ENCODE measurements at regions not wholly inside any gene's neighbourhood (a gene's known extent, or its start where the extent isn't known, plus 50 kb on each side); places are given as distances from the start of the nearest gene placed in this dataset.

- Histone ChIP-seq H3K27ac (ENCODE audit: low read length) (no peak overlapping the region), H3K9me3 (ENCODE audit: control insufficient read depth in 1 of 2, low read length in 2 of 2) (peaks cover 0 to 3% of the 10 kb centered on the region in 2 donors), H3K27me3 (ENCODE audit: low read depth, low read length) (no peaks in the 10 kb centered on the region), H3K36me3 (ENCODE audit: control insufficient read depth in 1 of 2, insufficient read depth in 2 of 2, low read length in 2 of 2) (no peaks in the 10 kb centered on the region), H3K4me1 (ENCODE audit: control insufficient read depth in 1 of 2, insufficient read depth in 2 of 2, low read length in 2 of 2) (no peaks in the 10 kb centered on the region), H3K4me3 (ENCODE audit: low read depth in 1 of 2, low read length in 2 of 2) (no peak overlapping the region)
Observed at GRCh38 chr7:145339319-145339718, 503.5 kb upstream of the TPK1 start.

- H3K4me3 ChIP-seq (ENCODE audit: low read depth in 1 of 2, low read length in 2 of 2): no peak overlapping the region
- H3K4me1 ChIP-seq (ENCODE audit: control insufficient read depth in 1 of 2, insufficient read depth in 2 of 2, low read length in 2 of 2): no peaks in the 10 kb centered on the region
- H3K27me3 ChIP-seq (ENCODE audit: low read depth, low read length): no peaks in the 10 kb centered on the region
- no peak overlapping the region for H3K27ac ChIP-seq (ENCODE audit: low read length)
- H3K9me3 ChIP-seq (ENCODE audit: control insufficient read depth in 1 of 2, low read length in 2 of 2): peaks cover 0 to 3% of the 10 kb centered on the region in 2 donors
- H3K36me3 ChIP-seq (ENCODE audit: control insufficient read depth in 1 of 2, insufficient read depth in 2 of 2, low read length in 2 of 2): no peaks in the 10 kb centered on the region
Observed at GRCh38 chr7:145331522-145331921, 495.7 kb upstream of the TPK1 start.

- Histone ChIP-seq H3K4me1 (ENCODE audit: control insufficient read depth in 1 of 2, insufficient read depth in 2 of 2, low read length in 2 of 2) (no peaks in the 10 kb centered on the region), H3K27ac (ENCODE audit: low read length) (no peak overlapping the region), H3K9me3 (ENCODE audit: control insufficient read depth in 1 of 2, low read length in 2 of 2) (peaks cover 0 to 3% of the 10 kb centered on the region in 2 donors), H3K4me3 (ENCODE audit: low read depth in 1 of 2, low read length in 2 of 2) (no peak overlapping the region), H3K27me3 (ENCODE audit: low read depth, low read length) (no peaks in the 10 kb centered on the region), H3K36me3 (ENCODE audit: control insufficient read depth in 1 of 2, insufficient read depth in 2 of 2, low read length in 2 of 2) (no peaks in the 10 kb centered on the region)
Observed at GRCh38 chr7:145331076-145331475, 495.2 kb upstream of the TPK1 start.

GRCh38 chr7:145327646-145328045 is 491.8 kb upstream of the TPK1 start:
- H3K27ac ChIP-seq (ENCODE audit: low read length): no peak overlapping the region
- H3K36me3 ChIP-seq (ENCODE audit: control insufficient read depth in 1 of 2, insufficient read depth in 2 of 2, low read length in 2 of 2): no peaks in the 10 kb centered on the region
- no peaks in the 10 kb centered on the region for H3K4me1 ChIP-seq (ENCODE audit: control insufficient read depth in 1 of 2, insufficient read depth in 2 of 2, low read length in 2 of 2)
- no peak overlapping the region for H3K4me3 ChIP-seq (ENCODE audit: low read depth in 1 of 2, low read length in 2 of 2)
- no peaks in the 10 kb centered on the region for H3K27me3 ChIP-seq (ENCODE audit: low read depth, low read length)
- no peaks in the 10 kb centered on the region for H3K9me3 ChIP-seq (ENCODE audit: control insufficient read depth in 1 of 2, low read length in 2 of 2)

GRCh38 chr7:145324081-145324480 is 488.2 kb upstream of the TPK1 start:
- no peaks in the 10 kb centered on the region for H3K36me3 ChIP-seq (ENCODE audit: control insufficient read depth in 1 of 2, insufficient read depth in 2 of 2, low read length in 2 of 2)
- H3K4me3 ChIP-seq (ENCODE audit: low read depth in 1 of 2, low read length in 2 of 2): no peak overlapping the region
- no peaks in the 10 kb centered on the region for H3K4me1 ChIP-seq (ENCODE audit: control insufficient read depth in 1 of 2, insufficient read depth in 2 of 2, low read length in 2 of 2)
- H3K9me3 ChIP-seq (ENCODE audit: control insufficient read depth in 1 of 2, low read length in 2 of 2): no peaks in the 10 kb centered on the region
- no peaks in the 10 kb centered on the region for H3K27me3 ChIP-seq (ENCODE audit: low read depth, low read length)
- no peak overlapping the region for H3K27ac ChIP-seq (ENCODE audit: low read length)

- no peak overlapping the region for H3K4me3 ChIP-seq (ENCODE audit: low read depth in 1 of 2, low read length in 2 of 2)
- no peaks in the 10 kb centered on the region for H3K9me3 ChIP-seq (ENCODE audit: control insufficient read depth in 1 of 2, low read length in 2 of 2)
- no peaks in the 10 kb centered on the region for H3K4me1 ChIP-seq (ENCODE audit: control insufficient read depth in 1 of 2, insufficient read depth in 2 of 2, low read length in 2 of 2)
- H3K27me3 ChIP-seq (ENCODE audit: low read depth, low read length): no peaks in the 10 kb centered on the region
- H3K27ac ChIP-seq (ENCODE audit: low read length): no peak overlapping the region
- no peaks in the 10 kb centered on the region for H3K36me3 ChIP-seq (ENCODE audit: control insufficient read depth in 1 of 2, insufficient read depth in 2 of 2, low read length in 2 of 2)
Observed at GRCh38 chr7:145313551-145313950, 477.7 kb upstream of the TPK1 start.

- Histone ChIP-seq H3K9me3 (ENCODE audit: control insufficient read depth in 1 of 2, low read length in 2 of 2) (no peaks in the 10 kb centered on the region), H3K27ac (ENCODE audit: low read length) (no peak overlapping the region), H3K4me3 (ENCODE audit: low read depth in 1 of 2, low read length in 2 of 2) (no peak overlapping the region), H3K4me1 (ENCODE audit: control insufficient read depth in 1 of 2, insufficient read depth in 2 of 2, low read length in 2 of 2) (no peaks in the 10 kb centered on the region), H3K27me3 (ENCODE audit: low read depth, low read length) (no peaks in the 10 kb centered on the region), H3K36me3 (ENCODE audit: control insufficient read depth in 1 of 2, insufficient read depth in 2 of 2, low read length in 2 of 2) (no peaks in the 10 kb centered on the region)
Observed at GRCh38 chr7:145293754-145294153, 457.9 kb upstream of the TPK1 start.

GRCh38 chr7:145293228-145293701 is 457.4 kb upstream of the TPK1 start:
- Histone ChIP-seq H3K36me3 (ENCODE audit: control insufficient read depth in 1 of 2, insufficient read depth in 2 of 2, low read length in 2 of 2) (no peaks in the 10 kb centered on the region), H3K4me3 (ENCODE audit: low read depth in 1 of 2, low read length in 2 of 2) (no peak overlapping the region), H3K27ac (ENCODE audit: low read length) (no peak overlapping the region), H3K9me3 (ENCODE audit: control insufficient read depth in 1 of 2, low read length in 2 of 2) (no peaks in the 10 kb centered on the region), H3K27me3 (ENCODE audit: low read depth, low read length) (no peaks in the 10 kb centered on the region), H3K4me1 (ENCODE audit: control insufficient read depth in 1 of 2, insufficient read depth in 2 of 2, low read length in 2 of 2) (no peaks in the 10 kb centered on the region)

GRCh38 chr7:145289384-145289783 is 453.5 kb upstream of the TPK1 start:
- Histone ChIP-seq H3K9me3 (ENCODE audit: control insufficient read depth in 1 of 2, low read length in 2 of 2) (peaks cover 0 to 3% of the 10 kb centered on the region in 2 donors), H3K27ac (ENCODE audit: low read length) (no peak overlapping the region), H3K36me3 (ENCODE audit: control insufficient read depth in 1 of 2, insufficient read depth in 2 of 2, low read length in 2 of 2) (no peaks in the 10 kb centered on the region), H3K27me3 (ENCODE audit: low read depth, low read length) (no peaks in the 10 kb centered on the region), H3K4me1 (ENCODE audit: control insufficient read depth in 1 of 2, insufficient read depth in 2 of 2, low read length in 2 of 2) (no peaks in the 10 kb centered on the region), H3K4me3 (ENCODE audit: low read depth in 1 of 2, low read length in 2 of 2) (no peak overlapping the region)

GRCh38 chr7:145276118-145276517 is 440.3 kb upstream of the TPK1 start:
- no peaks in the 10 kb centered on the region for H3K27me3 ChIP-seq (ENCODE audit: low read depth, low read length)

GRCh38 chr7:145269418-145270161 is 433.7 kb upstream of the TPK1 start:
- no peaks in the 10 kb centered on the region for H3K27me3 ChIP-seq (ENCODE audit: low read depth, low read length)
- H3K4me1 ChIP-seq (ENCODE audit: control insufficient read depth in 1 of 2, insufficient read depth in 2 of 2, low read length in 2 of 2): no peaks in the 10 kb centered on the region
- peaks cover 0 to 4% of the 10 kb centered on the region in 2 donors for H3K9me3 ChIP-seq (ENCODE audit: control insufficient read depth in 1 of 2, low read length in 2 of 2)
- H3K36me3 ChIP-seq (ENCODE audit: control insufficient read depth in 1 of 2, insufficient read depth in 2 of 2, low read length in 2 of 2): no peaks in the 10 kb centered on the region
- no peak overlapping the region for H3K27ac ChIP-seq (ENCODE audit: low read length)
- H3K4me3 ChIP-seq (ENCODE audit: low read depth in 1 of 2, low read length in 2 of 2): no peak overlapping the region

More at GRCh38 chr7:145276118-145276517, 440.3 kb upstream of the TPK1 start:
- no peaks in the 10 kb centered on the region for H3K4me1 ChIP-seq (ENCODE audit: control insufficient read depth in 1 of 2, insufficient read depth in 2 of 2, low read length in 2 of 2)
- H3K4me3 ChIP-seq (ENCODE audit: low read depth in 1 of 2, low read length in 2 of 2): no peak overlapping the region
- H3K27ac ChIP-seq (ENCODE audit: low read length): no peak overlapping the region
- peaks cover 0 to 12% of the 10 kb centered on the region in 2 donors for H3K9me3 ChIP-seq (ENCODE audit: control insufficient read depth in 1 of 2, low read length in 2 of 2)
- H3K36me3 ChIP-seq (ENCODE audit: control insufficient read depth in 1 of 2, insufficient read depth in 2 of 2, low read length in 2 of 2): no peaks in the 10 kb centered on the region

- no peak overlapping the region for H3K4me3 ChIP-seq (ENCODE audit: low read depth in 1 of 2, low read length in 2 of 2)
- no peak overlapping the region for H3K27ac ChIP-seq (ENCODE audit: low read length)
- no peaks in the 10 kb centered on the region for H3K27me3 ChIP-seq (ENCODE audit: low read depth, low read length)
- H3K4me1 ChIP-seq (ENCODE audit: control insufficient read depth in 1 of 2, insufficient read depth in 2 of 2, low read length in 2 of 2): no peaks in the 10 kb centered on the region
- no peaks in the 10 kb centered on the region for H3K36me3 ChIP-seq (ENCODE audit: control insufficient read depth in 1 of 2, insufficient read depth in 2 of 2, low read length in 2 of 2)
- no peaks in the 10 kb centered on the region for H3K9me3 ChIP-seq (ENCODE audit: control insufficient read depth in 1 of 2, low read length in 2 of 2)
Observed at GRCh38 chr7:145265180-145265579, 429.3 kb upstream of the TPK1 start.

Data from muscle layer of duodenum (tissue), 2 donors.